ENCODE measurements at regions not wholly inside any gene's neighbourhood (a gene's known extent, or its start where the extent isn't known, plus 50 kb on each side); places are given as distances from the start of the nearest gene placed in this dataset.

- TF ChIP-seq CTCF (conservative IDR thresholded peaks at IDR 0.05), result no peak
- no peaks in the 10 kb centered on the region for H3K27me3 Mint-ChIP-seq (ENCODE audit: low read depth)
- H3K27ac Mint-ChIP-seq (ENCODE audit: unreplicated experiment), result no peak overlapping the region
- H3K4me3 Mint-ChIP-seq, result no peak overlapping the region
- H3K4me1 Mint-ChIP-seq, result peaks cover 32% of the 10 kb centered on the region
- H3K36me3 Mint-ChIP-seq (ENCODE audit: low read depth), result no peaks in the 10 kb centered on the region
- no peaks in the 10 kb centered on the region for H3K9me3 Mint-ChIP-seq
- no peak for DNase-seq (ENCODE audit: low read depth, low spot score)
Observed at GRCh38 chr22:27101288-27101687, 443.9 kb downstream of the MIAT start.

GRCh38 chr22:27104449-27104848 lies 447.1 kb downstream of the MIAT start:
- no peak for TF ChIP-seq CTCF (conservative IDR thresholded peaks at IDR 0.05)
- DNase-seq (ENCODE audit: low read depth, low spot score), result no peak
- Mint-ChIP-seq H3K4me3 (no peak overlapping the region), H3K36me3 (ENCODE audit: low read depth) (no peaks in the 10 kb centered on the region), H3K27me3 (ENCODE audit: low read depth) (no peaks in the 10 kb centered on the region), H3K4me1 (peaks cover 41% of the 10 kb centered on the region), H3K27ac (ENCODE audit: unreplicated experiment) (no peak overlapping the region), H3K9me3 (no peaks in the 10 kb centered on the region)

- Mint-ChIP-seq H3K27ac (ENCODE audit: unreplicated experiment) (no peak overlapping the region), H3K36me3 (ENCODE audit: low read depth) (no peaks in the 10 kb centered on the region), H3K27me3 (ENCODE audit: low read depth) (no peaks in the 10 kb centered on the region), H3K4me3 (no peak overlapping the region), H3K4me1 (peaks cover 39% of the 10 kb centered on the region), H3K9me3 (no peaks in the 10 kb centered on the region)
- DNase-seq (ENCODE audit: low read depth, low spot score), result no peak
- TF ChIP-seq CTCF (conservative IDR thresholded peaks at IDR 0.05), result no peak
Observed at GRCh38 chr22:27105142-27106025, 448.0 kb downstream of the MIAT start.

- DNase-seq (ENCODE audit: low read depth, low spot score), result no peak
- TF ChIP-seq CTCF (conservative IDR thresholded peaks at IDR 0.05), result no peak
- Mint-ChIP-seq H3K9me3 (no peaks in the 10 kb centered on the region), H3K4me3 (no peak overlapping the region), H3K4me1 (peaks cover 39% of the 10 kb centered on the region), H3K27me3 (ENCODE audit: low read depth) (no peaks in the 10 kb centered on the region), H3K36me3 (ENCODE audit: low read depth) (no peaks in the 10 kb centered on the region), H3K27ac (ENCODE audit: unreplicated experiment) (no peak overlapping the region)
Observed at GRCh38 chr22:27106985-27107384, 449.6 kb downstream of the MIAT start.

GRCh38 chr22:27107386-27107785 lies 450.0 kb downstream of the MIAT start:
- H3K4me1 Mint-ChIP-seq, result peaks cover 42% of the 10 kb centered on the region
- no peak overlapping the region for H3K27ac Mint-ChIP-seq (ENCODE audit: unreplicated experiment)
- no peaks in the 10 kb centered on the region for H3K9me3 Mint-ChIP-seq
- no peaks in the 10 kb centered on the region for H3K36me3 Mint-ChIP-seq (ENCODE audit: low read depth)
- no peak for TF ChIP-seq CTCF (conservative IDR thresholded peaks at IDR 0.05)
- no peaks in the 10 kb centered on the region for H3K27me3 Mint-ChIP-seq (ENCODE audit: low read depth)
- no peak overlapping the region for H3K4me3 Mint-ChIP-seq
- DNase-seq (ENCODE audit: low read depth, low spot score), result no peak
